ENCODE measurements at regions not wholly inside any gene's neighbourhood (a gene's known extent, or its start where the extent isn't known, plus 50 kb on each side); places are given as distances from the start of the nearest gene placed in this dataset.

- TF ChIP-seq, protein P1, sequence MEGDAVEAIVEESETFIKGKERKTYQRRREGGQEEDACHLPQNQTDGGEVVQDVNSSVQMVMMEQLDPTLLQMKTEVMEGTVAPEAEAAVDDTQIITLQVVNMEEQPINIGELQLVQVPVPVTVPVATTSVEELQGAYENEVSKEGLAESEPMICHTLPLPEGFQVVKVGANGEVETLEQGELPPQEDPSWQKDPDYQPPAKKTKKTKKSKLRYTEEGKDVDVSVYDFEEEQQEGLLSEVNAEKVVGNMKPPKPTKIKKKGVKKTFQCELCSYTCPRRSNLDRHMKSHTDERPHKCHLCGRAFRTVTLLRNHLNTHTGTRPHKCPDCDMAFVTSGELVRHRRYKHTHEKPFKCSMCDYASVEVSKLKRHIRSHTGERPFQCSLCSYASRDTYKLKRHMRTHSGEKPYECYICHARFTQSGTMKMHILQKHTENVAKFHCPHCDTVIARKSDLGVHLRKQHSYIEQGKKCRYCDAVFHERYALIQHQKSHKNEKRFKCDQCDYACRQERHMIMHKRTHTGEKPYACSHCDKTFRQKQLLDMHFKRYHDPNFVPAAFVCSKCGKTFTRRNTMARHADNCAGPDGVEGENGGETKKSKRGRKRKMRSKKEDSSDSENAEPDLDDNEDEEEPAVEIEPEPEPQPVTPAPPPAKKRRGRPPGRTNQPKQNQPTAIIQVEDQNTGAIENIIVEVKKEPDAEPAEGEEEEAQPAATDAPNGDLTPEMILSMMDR (IDR thresholded peaks at IDR 0.05; ENCODE audit: low read depth, low read length, poor library complexity, severe bottlenecking): no peak
- no peak for TF ChIP-seq EZH2phosphoT487 (IDR thresholded peaks at IDR 0.05; ENCODE audit: borderline replicate concordance, low read length)
Measured at GRCh38 chr3:153567011-153567410, 405.0 kb downstream of the RAP2B start.
